WTC11 (cell line): ENCODE measurements at regions not wholly inside any gene's neighbourhood (a gene's known extent, or its start where the extent isn't known, plus 50 kb on each side); places are given as distances from the start of the nearest gene placed in this dataset.

ENCODE experiments used
- ATAC-seq: fragments of 200-7000 bp; cut with Tn5 transposase; 2 replicates; pipeline ENCODE4 v1.10.0; 2021; ENCODE audit warnings: mild to moderate bottlenecking, moderate library complexity
- CTCF ChIA-PET: fragments of 300-600 bp; sonication (Branson Sonifier 250); formaldehyde crosslinking; loops from one replicate; lab custom pipeline; 2021; ENCODE audit warnings: antibody characterized with exemption; lab: Charles Lee
- POLR2A ChIA-PET: fragments of 350-600 bp; sonication (Branson Sonifier 250); formaldehyde crosslinking; loops from one replicate; lab custom pipeline; 2021; ENCODE audit warnings: antibody characterized with exemption; lab: Charles Lee
- DNase-seq: peaks from one replicate; pipeline ENCODE4 v3.0.0; 2021; ENCODE audit warnings: low spot score
- H3K27ac Mint-ChIP-seq: 2 replicates; pipeline ENCODE4 v1.8.0; 2021; ENCODE audit warnings: mixed read lengths
- H3K27me3 Mint-ChIP-seq: 2 replicates; pipeline ENCODE4 v1.8.0; 2021; ENCODE audit warnings: low read depth, mild to moderate bottlenecking, moderate library complexity, mixed read lengths
- H3K36me3 Mint-ChIP-seq: 2 replicates; pipeline ENCODE4 v1.8.0; 2021; ENCODE audit warnings: mixed read lengths
- H3K4me1 Mint-ChIP-seq: 2 replicates; pipeline ENCODE4 v1.8.0; 2022; ENCODE audit warnings: mixed read lengths
- H3K4me3 Mint-ChIP-seq: 2 replicates; pipeline ENCODE4 v1.8.0; 2021; ENCODE audit warnings: mild to moderate bottlenecking, moderate library complexity, mixed read lengths
- H3K9me3 Mint-ChIP-seq: 2 replicates; pipeline ENCODE4 v1.8.0; 2021; ENCODE audit warnings: mixed read lengths
- ATF1 ChIP-seq: sonication (generic); formaldehyde crosslinking; IDR thresholded peaks from 2 replicates; pipeline ENCODE4 v1.8.1; 2023; ENCODE audit warnings: mild to moderate bottlenecking, moderate library complexity, missing genetic modification reagents
- ATF3 ChIP-seq: sonication (generic); formaldehyde crosslinking; conservative IDR thresholded peaks from 2 replicates; pipeline ENCODE4 v1.8.1; 2022; ENCODE audit warnings: mild to moderate bottlenecking, missing genetic modification reagents
- CBFB ChIP-seq: sonication (generic); formaldehyde crosslinking; IDR thresholded peaks from 2 replicates; pipeline ENCODE4 v1.8.1; 2022; ENCODE audit warnings: mild to moderate bottlenecking, low read depth, missing genetic modification reagents
- CDX4 ChIP-seq: fragments of 250-450 bp; sonication (Bioruptor Pico); IDR thresholded peaks from 2 replicates; pipeline ENCODE4 v1.9.0; 2021; ENCODE audit warnings: moderate library complexity, mild to moderate bottlenecking, inconsistent platforms, borderline replicate concordance
- E2F5 ChIP-seq: sonication (generic); formaldehyde crosslinking; IDR thresholded peaks from 2 replicates; pipeline ENCODE4 v1.8.1; 2022; ENCODE audit warnings: mild to moderate bottlenecking, moderate library complexity, missing genetic modification reagents
- ELF4 ChIP-seq: sonication (generic); formaldehyde crosslinking; IDR thresholded peaks from 2 replicates; pipeline ENCODE4 v1.8.1; 2022; ENCODE audit warnings: low read depth, mild to moderate bottlenecking, moderate library complexity, missing genetic modification reagents
- FOXJ3 ChIP-seq: sonication (generic); formaldehyde crosslinking; IDR thresholded peaks from 2 replicates; pipeline ENCODE4 v1.9.0; 2021; ENCODE audit warnings: missing genetic modification reagents, mild to moderate bottlenecking, borderline replicate concordance
- FOXP1 ChIP-seq: sonication (generic); formaldehyde crosslinking; IDR thresholded peaks from 2 replicates; pipeline ENCODE4 v1.8.0; 2022; ENCODE audit warnings: missing genetic modification reagents, mild to moderate bottlenecking, moderate library complexity, borderline replicate concordance
- GRHL2 ChIP-seq: fragments of 250-450 bp; sonication (Bioruptor Pico); IDR thresholded peaks from 2 replicates; pipeline ENCODE4 v1.8.0; 2022; ENCODE audit warnings: mild to moderate bottlenecking, moderate library complexity; ENCODE audit not compliant: insufficient replicate concordance, severe bottlenecking
- NFATC4 ChIP-seq: fragments of 250-450 bp; sonication (Bioruptor Pico); IDR thresholded peaks from 2 replicates; pipeline ENCODE4 v1.9.0; 2021; ENCODE audit warnings: mild to moderate bottlenecking
- PRDM15 ChIP-seq: sonication (generic); formaldehyde crosslinking; IDR thresholded peaks from 2 replicates; pipeline ENCODE4 v1.8.0; 2022; ENCODE audit warnings: missing genetic modification reagents
- ZNF121 ChIP-seq: sonication (generic); formaldehyde crosslinking; IDR thresholded peaks from 2 replicates; pipeline ENCODE4 v1.8.0; 2023; ENCODE audit warnings: missing genetic modification reagents
- ZNF219 ChIP-seq: sonication (generic); formaldehyde crosslinking; IDR thresholded peaks from 2 replicates; pipeline ENCODE4 v1.8.0; 2023; ENCODE audit warnings: missing genetic modification reagents, mild to moderate bottlenecking, borderline replicate concordance
- ZNF416 ChIP-seq: fragments of 250-450 bp; sonication (Bioruptor Pico); IDR thresholded peaks from 2 replicates; pipeline ENCODE4 v1.9.0; 2021; ENCODE audit warnings: mild to moderate bottlenecking, inconsistent platforms
- ZSCAN18 ChIP-seq: fragments of 250-450 bp; sonication (Bioruptor Pico); IDR thresholded peaks from 2 replicates; pipeline ENCODE4 v2.1.2; 2022; ENCODE audit warnings: mild to moderate bottlenecking, moderate library complexity
- TF ChIP-seq, protein P1 (sequence below): fragments of 250-450 bp; sonication (Bioruptor Pico); conservative IDR thresholded peaks from 2 replicates; pipeline ENCODE4 v1.9.0; 2021; ENCODE audit warnings: mild to moderate bottlenecking
- TF ChIP-seq, protein P2 (sequence below): sonication (generic); formaldehyde crosslinking; IDR thresholded peaks from 2 replicates; pipeline ENCODE4 v1.8.1; 2023; ENCODE audit warnings: mild to moderate bottlenecking, missing genetic modification reagents
- TF ChIP-seq, protein P3 (sequence below): sonication (generic); formaldehyde crosslinking; IDR thresholded peaks from 2 replicates; pipeline ENCODE4 v1.8.1; 2023; ENCODE audit warnings: mild to moderate bottlenecking, missing genetic modification reagents, borderline replicate concordance

DNA sequence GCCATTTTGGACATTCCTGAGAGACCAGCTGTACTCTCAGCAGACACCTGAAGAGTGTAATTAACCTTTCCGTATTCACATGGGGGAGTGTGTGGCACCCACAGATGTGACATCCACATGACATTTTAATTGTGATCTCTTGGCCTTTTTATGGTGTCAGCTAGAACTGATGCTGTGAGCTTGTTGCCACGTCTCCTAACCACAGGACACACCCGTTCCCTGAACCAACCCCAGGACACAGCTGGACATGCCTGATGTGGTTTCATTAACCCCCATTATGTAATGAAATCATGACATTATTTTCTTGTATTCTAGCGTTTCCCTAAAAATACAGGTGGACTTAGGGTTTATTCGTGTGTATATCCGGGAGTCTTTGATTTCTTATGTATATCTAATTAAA lies 1036.1 kb downstream of the TMEM121 start:
- Mint-ChIP-seq H3K27ac (no peak overlapping the region), H3K4me3 (no peak overlapping the region), H3K27me3 (peaks cover 13% of the 10 kb centered on the region), H3K9me3 (peaks cover 84% of the 10 kb centered on the region), H3K4me1 (no peaks in the 10 kb centered on the region), H3K36me3 (peaks cover 70% of the 10 kb centered on the region)
- ATAC-seq (no peak), DNase-seq (no peak)
- ChIA-PET POLR2A (no interaction called here), CTCF (no interaction called here)
- TF ChIP-seq ELF4 (no peak), ATF3 (CRISPR knock-in tag) (no peak), ZNF416 (CRISPR knock-in tag) (no peak)

DNA sequence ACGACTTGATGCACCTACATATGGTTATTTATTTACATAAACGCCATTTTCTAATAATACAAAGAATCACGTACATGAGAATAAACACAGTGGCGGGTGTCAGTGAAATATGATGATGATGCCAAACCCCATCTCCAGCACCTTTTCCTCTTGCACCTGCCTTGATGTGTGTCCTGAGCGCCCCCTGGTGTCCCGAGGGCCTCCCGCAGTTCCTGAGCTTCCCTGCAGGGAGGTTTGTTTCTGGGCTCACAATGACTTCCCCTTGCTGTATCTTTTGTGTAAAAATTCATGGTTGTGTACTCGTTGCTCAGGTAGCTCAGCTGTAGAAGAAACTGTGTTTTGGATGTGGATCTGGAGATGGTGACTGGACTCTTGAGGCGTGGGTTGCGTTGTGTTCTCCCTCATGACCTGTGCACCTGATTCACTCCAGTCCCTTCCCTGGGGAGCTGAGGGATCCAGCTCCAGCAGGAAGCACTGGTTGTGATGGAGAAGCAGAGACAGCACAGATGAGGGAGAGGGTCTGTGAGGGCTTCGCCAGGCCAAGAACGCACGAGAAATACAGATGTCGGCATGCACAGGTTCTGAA lies 1037.8 kb downstream of the TMEM121 start:
- no peak for ATAC-seq
- ChIA-PET CTCF (interaction anchor here (0.7 kb wide), 1 partner anchor 292 kb away, joined by 6 read pairs; no protein-coding TSS in a partner anchor), POLR2A (no interaction called here)
- H3K27ac Mint-ChIP-seq: no peak overlapping the region
- peaks cover 84% of the 10 kb centered on the region for H3K9me3 Mint-ChIP-seq
- no peak for DNase-seq
- H3K27me3 Mint-ChIP-seq: peaks cover 17% of the 10 kb centered on the region
- peaks cover 76% of the 10 kb centered on the region for H3K36me3 Mint-ChIP-seq
- H3K4me1 Mint-ChIP-seq: no peaks in the 10 kb centered on the region
- H3K4me3 Mint-ChIP-seq: no peak overlapping the region
- TF ChIP-seq FOXP1 (CRISPR knock-in tag) (no peak), E2F5 (CRISPR knock-in tag) (no peak), ZNF121 (CRISPR knock-in tag) (no peak), CDX4 (CRISPR knock-in tag) (no peak), FOXJ3 (CRISPR knock-in tag) (no peak), ZSCAN18 (CRISPR knock-in tag) (no peak), NFATC4 (CRISPR knock-in tag) (no peak), GRHL2 (CRISPR knock-in tag) (no peak), PRDM15 (no peak), CBFB (CRISPR knock-in tag) (no peak), ZNF219 (CRISPR knock-in tag) (no peak), ATF1 (CRISPR knock-in tag) (no peak)
- TF ChIP-seq, protein P1, sequence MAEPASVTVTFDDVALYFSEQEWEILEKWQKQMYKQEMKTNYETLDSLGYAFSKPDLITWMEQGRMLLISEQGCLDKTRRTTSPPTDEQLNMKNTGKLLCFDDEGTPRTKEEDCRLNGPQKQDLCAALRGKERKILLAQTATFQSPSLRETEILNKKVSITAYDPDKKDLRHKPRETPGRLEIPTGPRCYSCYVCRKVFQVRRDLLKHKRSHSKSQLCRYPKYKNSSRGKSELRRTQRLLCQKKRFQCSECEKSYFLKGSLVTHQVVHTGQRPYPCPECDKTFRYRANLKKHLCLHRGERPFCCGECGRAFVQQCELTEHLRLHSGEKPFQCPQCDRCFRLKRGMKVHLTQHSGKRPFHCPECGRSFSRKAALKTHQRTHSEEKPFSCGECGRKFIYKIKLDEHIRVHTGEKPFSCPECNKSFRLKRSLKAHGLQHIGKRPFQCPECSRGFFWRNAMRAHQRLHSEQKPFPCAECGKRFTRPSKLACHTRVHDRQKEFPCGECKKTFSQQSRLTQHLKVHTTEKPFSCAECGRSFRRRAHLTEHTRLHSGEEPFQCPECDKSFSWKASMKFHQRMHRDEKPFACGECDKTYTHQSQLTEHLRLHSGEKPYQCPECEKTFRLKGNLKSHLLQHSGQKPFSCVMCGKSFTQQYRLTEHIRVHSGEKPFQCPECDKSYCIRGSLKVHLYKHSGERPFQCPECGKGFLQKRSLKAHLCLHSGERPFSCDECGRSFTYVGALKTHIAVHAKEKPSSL (CRISPR knock-in tag): no peak
- TF ChIP-seq, protein P2, sequence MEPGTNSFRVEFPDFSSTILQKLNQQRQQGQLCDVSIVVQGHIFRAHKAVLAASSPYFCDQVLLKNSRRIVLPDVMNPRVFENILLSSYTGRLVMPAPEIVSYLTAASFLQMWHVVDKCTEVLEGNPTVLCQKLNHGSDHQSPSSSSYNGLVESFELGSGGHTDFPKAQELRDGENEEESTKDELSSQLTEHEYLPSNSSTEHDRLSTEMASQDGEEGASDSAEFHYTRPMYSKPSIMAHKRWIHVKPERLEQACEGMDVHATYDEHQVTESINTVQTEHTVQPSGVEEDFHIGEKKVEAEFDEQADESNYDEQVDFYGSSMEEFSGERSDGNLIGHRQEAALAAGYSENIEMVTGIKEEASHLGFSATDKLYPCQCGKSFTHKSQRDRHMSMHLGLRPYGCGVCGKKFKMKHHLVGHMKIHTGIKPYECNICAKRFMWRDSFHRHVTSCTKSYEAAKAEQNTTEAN (CRISPR knock-in tag): no peak
- TF ChIP-seq, protein P3, sequence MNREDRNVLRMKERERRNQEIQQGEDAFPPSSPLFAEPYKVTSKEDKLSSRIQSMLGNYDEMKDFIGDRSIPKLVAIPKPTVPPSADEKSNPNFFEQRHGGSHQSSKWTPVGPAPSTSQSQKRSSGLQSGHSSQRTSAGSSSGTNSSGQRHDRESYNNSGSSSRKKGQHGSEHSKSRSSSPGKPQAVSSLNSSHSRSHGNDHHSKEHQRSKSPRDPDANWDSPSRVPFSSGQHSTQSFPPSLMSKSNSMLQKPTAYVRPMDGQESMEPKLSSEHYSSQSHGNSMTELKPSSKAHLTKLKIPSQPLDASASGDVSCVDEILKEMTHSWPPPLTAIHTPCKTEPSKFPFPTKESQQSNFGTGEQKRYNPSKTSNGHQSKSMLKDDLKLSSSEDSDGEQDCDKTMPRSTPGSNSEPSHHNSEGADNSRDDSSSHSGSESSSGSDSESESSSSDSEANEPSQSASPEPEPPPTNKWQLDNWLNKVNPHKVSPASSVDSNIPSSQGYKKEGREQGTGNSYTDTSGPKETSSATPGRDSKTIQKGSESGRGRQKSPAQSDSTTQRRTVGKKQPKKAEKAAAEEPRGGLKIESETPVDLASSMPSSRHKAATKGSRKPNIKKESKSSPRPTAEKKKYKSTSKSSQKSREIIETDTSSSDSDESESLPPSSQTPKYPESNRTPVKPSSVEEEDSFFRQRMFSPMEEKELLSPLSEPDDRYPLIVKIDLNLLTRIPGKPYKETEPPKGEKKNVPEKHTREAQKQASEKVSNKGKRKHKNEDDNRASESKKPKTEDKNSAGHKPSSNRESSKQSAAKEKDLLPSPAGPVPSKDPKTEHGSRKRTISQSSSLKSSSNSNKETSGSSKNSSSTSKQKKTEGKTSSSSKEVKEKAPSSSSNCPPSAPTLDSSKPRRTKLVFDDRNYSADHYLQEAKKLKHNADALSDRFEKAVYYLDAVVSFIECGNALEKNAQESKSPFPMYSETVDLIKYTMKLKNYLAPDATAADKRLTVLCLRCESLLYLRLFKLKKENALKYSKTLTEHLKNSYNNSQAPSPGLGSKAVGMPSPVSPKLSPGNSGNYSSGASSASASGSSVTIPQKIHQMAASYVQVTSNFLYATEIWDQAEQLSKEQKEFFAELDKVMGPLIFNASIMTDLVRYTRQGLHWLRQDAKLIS (CRISPR knock-in tag): no peak
